ENCODE measurements at regions not wholly inside any gene's neighbourhood (a gene's known extent, or its start where the extent isn't known, plus 50 kb on each side); places are given as distances from the start of the nearest gene placed in this dataset.

- H2BK20ac ChIP-seq (ENCODE audit: low read length): no peak overlapping the region
- no peak for TF ChIP-seq NRF1 (IDR thresholded peaks at IDR 0.05; ENCODE audit: low read depth, low read length)
- no peak for TF ChIP-seq BACH1 (IDR thresholded peaks at IDR 0.05; ENCODE audit: low read length)
- no peak for TF ChIP-seq JUN (IDR thresholded peaks at IDR 0.05; ENCODE audit: low read depth, low read length)
- no peak for TF ChIP-seq SIRT6 (IDR thresholded peaks at IDR 0.05; ENCODE audit: low read length)
- no peak for TF ChIP-seq SP4 (IDR thresholded peaks at IDR 0.05; ENCODE audit: low read length)
- no peak for TF ChIP-seq SIN3A (conservative IDR thresholded peaks at IDR 0.05 in 1 of 2, IDR thresholded peaks at IDR 0.05 in 1 of 2; ENCODE audit: low read depth in 1 of 2, low read length in 2 of 2)
- TF ChIP-seq, protein P1, sequence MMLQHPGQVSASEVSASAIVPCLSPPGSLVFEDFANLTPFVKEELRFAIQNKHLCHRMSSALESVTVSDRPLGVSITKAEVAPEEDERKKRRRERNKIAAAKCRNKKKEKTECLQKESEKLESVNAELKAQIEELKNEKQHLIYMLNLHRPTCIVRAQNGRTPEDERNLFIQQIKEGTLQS (IDR thresholded peaks at IDR 0.05; ENCODE audit: insufficient read depth, low read depth, low read length): no peak
- TF ChIP-seq TEAD4 (IDR thresholded peaks at IDR 0.05; ENCODE audit: low read depth, low read length): no peak
- TF ChIP-seq EP300 (IDR thresholded peaks at IDR 0.05; ENCODE audit: borderline replicate concordance in 1 of 2, low read depth in 2 of 2, low read length in 2 of 2): no peak
- TF ChIP-seq CHD2 (IDR thresholded peaks at IDR 0.05; ENCODE audit: low read length): no peak
- no peak for TF ChIP-seq MAFK (IDR thresholded peaks at IDR 0.05; ENCODE audit: low read depth, low read length)
- no peak for TF ChIP-seq FOSL1 (IDR thresholded peaks at IDR 0.05; ENCODE audit: insufficient read depth, low read depth, low read length)
- TF ChIP-seq CHD1 (IDR thresholded peaks at IDR 0.05; ENCODE audit: low read depth, low read length): no peak
- no peak for TF ChIP-seq RNF2 (IDR thresholded peaks at IDR 0.05; ENCODE audit: borderline replicate concordance, low read depth, low read length, missing control alignments, poor library complexity, severe bottlenecking)
- no peak for TF ChIP-seq EZH2 (IDR thresholded peaks at IDR 0.05; ENCODE audit: low read depth, low read length, severe bottlenecking)
These were observed 441.9 kb downstream of the TLL1 start for GRCh38 chr4:166314902-166315301.

More at GRCh38 chr4:166314902-166315301, 441.9 kb downstream of the TLL1 start:
- H4K91ac ChIP-seq (replicated peaks; ENCODE audit: insufficient read length, low read length): no peak overlapping the region
- ChIA-PET CTCF (ENCODE audit: partially characterized antibody) (interaction anchor here (1.1 to 3.6 kb wide), 5 partner anchors 10 to 279 kb away, joined by 3 to 14 read pairs (median 4); no protein-coding TSS in a partner anchor), POLR2A (ENCODE audit: partially characterized antibody) (no interaction called here)
- no peaks in the 10 kb centered on the region for H4K20me1 ChIP-seq (replicated peaks in 1 of 2; ENCODE audit: control insufficient read depth in 1 of 2, insufficient read depth in 2 of 2, low read length in 2 of 2)
- H3K23me2 ChIP-seq (ENCODE audit: low read depth, low read length): no peaks in the 10 kb centered on the region; the same call in 1 of the 2 replicates
- no peaks in the 10 kb centered on the region for H3K79me1 ChIP-seq (ENCODE audit: low read depth, low read length)
- H3K18ac ChIP-seq (ENCODE audit: extremely low read depth, low read length): no peak overlapping the region
- no peak overlapping the region for H3K14ac ChIP-seq (ENCODE audit: insufficient read length)
- no peak overlapping the region for H3K4ac ChIP-seq (replicated peaks; ENCODE audit: insufficient read length, low read depth, low read length)
- no peak overlapping the region for H3K23ac ChIP-seq (ENCODE audit: insufficient read length)
- H3K36me3 ChIP-seq (ENCODE audit: control insufficient read depth in 2 of 4, insufficient read depth in 4 of 4, low read length in 3 of 4): no peaks in the 10 kb centered on the region
- no peak overlapping the region for H2AFZ ChIP-seq (ENCODE audit: low read length)
- no peak overlapping the region for H3K27ac ChIP-seq (ENCODE audit: low read depth, low read length)
- H2AK5ac ChIP-seq (ENCODE audit: low read depth, low read length): no peak overlapping the region
- no peak overlapping the region for H3K56ac ChIP-seq (replicated peaks; ENCODE audit: insufficient read length, low read depth, low read length)
- no peak overlapping the region for H2BK5ac ChIP-seq (ENCODE audit: low read depth, low read length)
- no peak overlapping the region for H3K9ac ChIP-seq (replicated peaks in 1 of 4; ENCODE audit: extremely low read depth in 1 of 4, low read depth in 3 of 4, low read length in 3 of 4)
- no peak overlapping the region for H4K8ac ChIP-seq (ENCODE audit: extremely low read depth, insufficient read depth, low read length)
- no peak overlapping the region for H2BK15ac ChIP-seq (ENCODE audit: low read length)
- H3K79me2 ChIP-seq (ENCODE audit: control insufficient read depth in 1 of 2, insufficient read depth in 2 of 2, low read length in 2 of 2): no peaks in the 10 kb centered on the region
- DNase-seq (ENCODE audit: low read depth in 1 of 2, low spot score in 2 of 2) (no peak), FAIRE-seq (no peak)
- no peak overlapping the region for H3K4me2 ChIP-seq (ENCODE audit: insufficient read depth in 1 of 2, low read depth in 2 of 2, low read length in 2 of 2)
- no peak overlapping the region for H2BK12ac ChIP-seq (ENCODE audit: low read depth, low read length)
- no peak overlapping the region for H3K4me3 ChIP-seq (ENCODE audit: extremely low read depth in 1 of 4, insufficient read depth in 2 of 4, low read depth in 3 of 4, low read length in 4 of 4)
- H4K5ac ChIP-seq (ENCODE audit: insufficient read length, low read depth, low read length): no peak overlapping the region
- no peaks in the 10 kb centered on the region for H3K4me1 ChIP-seq (replicated peaks in 1 of 4; ENCODE audit: control insufficient read depth in 3 of 4, insufficient read depth in 4 of 4, low read length in 3 of 4)
- H2BK120ac ChIP-seq (replicated peaks; ENCODE audit: low read depth, low read length): no peak overlapping the region
- WGBS, 2 experiments (ENCODE audit: extremely low coverage in 1 of 2, insufficient coverage in 1 of 2, insufficient read length in 1 of 2, insufficient replicate concordance in 2 of 2, low coverage in 1 of 2, low lambda C conversion rate in 2 of 2, missing lambda C conversion rate in 1 of 2): 83% methylated on average over 1 of the region's 1 CpG; no CpG with 5 or more reads in 1 of the 2 experiments
- no peaks in the 10 kb centered on the region for H3K9me3 ChIP-seq (ENCODE audit: insufficient read depth in 2 of 2, low read depth in 1 of 2, low read length in 1 of 2)
- no peaks in the 10 kb centered on the region for H3K27me3 ChIP-seq (replicated peaks in 1 of 4; ENCODE audit: control insufficient read depth in 3 of 4, extremely low read depth in 1 of 4, insufficient read depth in 3 of 4, low read length in 3 of 4)
